ENCODE measurements at regions not wholly inside any gene's neighbourhood (a gene's known extent, or its start where the extent isn't known, plus 50 kb on each side); places are given as distances from the start of the nearest gene placed in this dataset.

DNA sequence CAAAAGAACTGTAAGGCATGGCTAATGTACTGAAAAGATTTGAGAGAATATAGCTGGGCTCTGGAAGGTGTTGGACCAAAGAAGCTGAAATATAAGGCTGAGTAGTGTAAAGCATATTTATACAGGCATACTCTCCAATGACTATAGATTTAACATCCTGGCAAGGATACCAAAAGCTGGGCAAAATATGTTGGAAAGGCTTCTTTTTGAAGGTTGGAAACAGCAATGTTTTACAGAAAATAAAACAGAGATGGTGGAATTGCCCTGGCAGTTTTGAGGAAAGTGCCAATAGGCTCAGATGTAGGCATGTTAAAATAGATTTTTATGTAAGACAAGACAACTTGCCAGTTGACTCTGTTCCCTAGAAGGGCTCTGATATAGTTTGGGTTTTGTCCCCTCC lies 184.1 kb upstream of the SHISA6 start:
- H3K79me2 ChIP-seq (ENCODE audit: control insufficient read depth, insufficient read depth, low read length): no peaks in the 10 kb centered on the region
- H3K9me3 ChIP-seq (replicated peaks; ENCODE audit: control insufficient read depth, insufficient read depth, low read depth, low read length): no peaks in the 10 kb centered on the region
- CTCF ChIA-PET (ENCODE audit: low intra/inter-chr PET ratio): no interaction called here
- H3K9me1 ChIP-seq (ENCODE audit: control insufficient read depth, insufficient read depth, low read length): no peaks in the 10 kb centered on the region
- H3K4me1 ChIP-seq (replicated peaks in 1 of 2; ENCODE audit: control insufficient read depth in 2 of 2, insufficient read depth in 2 of 2, low read length in 2 of 2): no peaks in the 10 kb centered on the region
- FAIRE-seq (no peak), DNase-seq (ENCODE audit: extremely low read depth in 1 of 4, low spot score in 3 of 4) (no peak), ATAC-seq (no peak)
- intact Hi-C loops (cut with micrococcal nuclease): no loop called here
- no peak overlapping the region for H3K27ac ChIP-seq (ENCODE audit: extremely low read depth, low read depth, low read length)
- TF ChIP-seq, protein P1, sequence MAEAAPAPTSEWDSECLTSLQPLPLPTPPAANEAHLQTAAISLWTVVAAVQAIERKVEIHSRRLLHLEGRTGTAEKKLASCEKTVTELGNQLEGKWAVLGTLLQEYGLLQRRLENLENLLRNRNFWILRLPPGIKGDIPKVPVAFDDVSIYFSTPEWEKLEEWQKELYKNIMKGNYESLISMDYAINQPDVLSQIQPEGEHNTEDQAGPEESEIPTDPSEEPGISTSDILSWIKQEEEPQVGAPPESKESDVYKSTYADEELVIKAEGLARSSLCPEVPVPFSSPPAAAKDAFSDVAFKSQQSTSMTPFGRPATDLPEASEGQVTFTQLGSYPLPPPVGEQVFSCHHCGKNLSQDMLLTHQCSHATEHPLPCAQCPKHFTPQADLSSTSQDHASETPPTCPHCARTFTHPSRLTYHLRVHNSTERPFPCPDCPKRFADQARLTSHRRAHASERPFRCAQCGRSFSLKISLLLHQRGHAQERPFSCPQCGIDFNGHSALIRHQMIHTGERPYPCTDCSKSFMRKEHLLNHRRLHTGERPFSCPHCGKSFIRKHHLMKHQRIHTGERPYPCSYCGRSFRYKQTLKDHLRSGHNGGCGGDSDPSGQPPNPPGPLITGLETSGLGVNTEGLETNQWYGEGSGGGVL (CRISPR knock-in tag; IDR thresholded peaks at IDR 0.05): no peak
- TF ChIP-seq, protein P2, sequence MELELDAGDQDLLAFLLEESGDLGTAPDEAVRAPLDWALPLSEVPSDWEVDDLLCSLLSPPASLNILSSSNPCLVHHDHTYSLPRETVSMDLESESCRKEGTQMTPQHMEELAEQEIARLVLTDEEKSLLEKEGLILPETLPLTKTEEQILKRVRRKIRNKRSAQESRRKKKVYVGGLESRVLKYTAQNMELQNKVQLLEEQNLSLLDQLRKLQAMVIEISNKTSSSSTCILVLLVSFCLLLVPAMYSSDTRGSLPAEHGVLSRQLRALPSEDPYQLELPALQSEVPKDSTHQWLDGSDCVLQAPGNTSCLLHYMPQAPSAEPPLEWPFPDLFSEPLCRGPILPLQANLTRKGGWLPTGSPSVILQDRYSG (tag; conservative IDR thresholded peaks at IDR 0.05; ENCODE audit: low read depth): no peak
- TF ChIP-seq TCF3 (CRISPR knock-in tag; IDR thresholded peaks at IDR 0.05): no peak
- TF ChIP-seq ZNF224 (CRISPR knock-in tag; IDR thresholded peaks at IDR 0.05): no peak
- no peak for TF ChIP-seq TAF9B (IDR thresholded peaks at IDR 0.05; ENCODE audit: partially characterized antibody)
- TF ChIP-seq NFE2L1 (tag; IDR thresholded peaks at IDR 0.05; ENCODE audit: borderline replicate concordance, low read depth): no peak
- TF ChIP-seq RBM17 (IDR thresholded peaks at IDR 0.05; ENCODE audit: borderline replicate concordance, low read depth, low read length): no peak
- TF ChIP-seq FOXK2 (conservative IDR thresholded peaks at IDR 0.05 in 1 of 2, IDR thresholded peaks at IDR 0.05 in 1 of 2; ENCODE audit: low read depth in 2 of 2): no peak
- TF ChIP-seq ZNF354B (CRISPR knock-in tag; IDR thresholded peaks at IDR 0.05): no peak
- TF ChIP-seq BMI1 (IDR thresholded peaks at IDR 0.05; ENCODE audit: low read length): no peak
- no peak for TF ChIP-seq PHF20 (IDR thresholded peaks at IDR 0.05; ENCODE audit: partially characterized antibody)
- TF ChIP-seq MTF1 (CRISPR knock-in tag; IDR thresholded peaks at IDR 0.05; ENCODE audit: borderline replicate concordance): no peak
- TF ChIP-seq, protein P3, sequence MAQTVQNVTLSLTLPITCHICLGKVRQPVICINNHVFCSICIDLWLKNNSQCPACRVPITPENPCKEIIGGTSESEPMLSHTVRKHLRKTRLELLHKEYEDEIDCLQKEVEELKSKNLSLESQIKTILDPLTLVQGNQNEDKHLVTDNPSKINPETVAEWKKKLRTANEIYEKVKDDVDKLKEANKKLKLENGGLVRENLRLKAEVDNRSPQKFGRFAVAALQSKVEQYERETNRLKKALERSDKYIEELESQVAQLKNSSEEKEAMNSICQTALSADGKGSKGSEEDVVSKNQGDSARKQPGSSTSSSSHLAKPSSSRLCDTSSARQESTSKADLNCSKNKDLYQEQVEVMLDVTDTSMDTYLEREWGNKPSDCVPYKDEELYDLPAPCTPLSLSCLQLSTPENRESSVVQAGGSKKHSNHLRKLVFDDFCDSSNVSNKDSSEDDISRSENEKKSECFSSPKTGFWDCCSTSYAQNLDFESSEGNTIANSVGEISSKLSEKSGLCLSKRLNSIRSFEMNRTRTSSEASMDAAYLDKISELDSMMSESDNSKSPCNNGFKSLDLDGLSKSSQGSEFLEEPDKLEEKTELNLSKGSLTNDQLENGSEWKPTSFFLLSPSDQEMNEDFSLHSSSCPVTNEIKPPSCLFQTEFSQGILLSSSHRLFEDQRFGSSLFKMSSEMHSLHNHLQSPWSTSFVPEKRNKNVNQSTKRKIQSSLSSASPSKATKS (CRISPR knock-in tag; IDR thresholded peaks at IDR 0.05): no peak
- no peak for TF ChIP-seq CBX1 (IDR thresholded peaks at IDR 0.05; ENCODE audit: low read depth)
- TF ChIP-seq, protein P4, sequence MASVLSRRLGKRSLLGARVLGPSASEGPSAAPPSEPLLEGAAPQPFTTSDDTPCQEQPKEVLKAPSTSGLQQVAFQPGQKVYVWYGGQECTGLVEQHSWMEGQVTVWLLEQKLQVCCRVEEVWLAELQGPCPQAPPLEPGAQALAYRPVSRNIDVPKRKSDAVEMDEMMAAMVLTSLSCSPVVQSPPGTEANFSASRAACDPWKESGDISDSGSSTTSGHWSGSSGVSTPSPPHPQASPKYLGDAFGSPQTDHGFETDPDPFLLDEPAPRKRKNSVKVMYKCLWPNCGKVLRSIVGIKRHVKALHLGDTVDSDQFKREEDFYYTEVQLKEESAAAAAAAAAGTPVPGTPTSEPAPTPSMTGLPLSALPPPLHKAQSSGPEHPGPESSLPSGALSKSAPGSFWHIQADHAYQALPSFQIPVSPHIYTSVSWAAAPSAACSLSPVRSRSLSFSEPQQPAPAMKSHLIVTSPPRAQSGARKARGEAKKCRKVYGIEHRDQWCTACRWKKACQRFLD (CRISPR knock-in tag; IDR thresholded peaks at IDR 0.05): no peak
- no peak for TF ChIP-seq ELF1 (tag; IDR thresholded peaks at IDR 0.05)
- no peak for TF ChIP-seq U2AF1 (optimal IDR thresholded peaks at IDR 0.05; ENCODE audit: low read depth, low read length)
- no peak for TF ChIP-seq POLR3G (IDR thresholded peaks at IDR 0.05; ENCODE audit: extremely low read depth, insufficient read length, insufficient replicate concordance)
- TF ChIP-seq SNRNP70 (optimal IDR thresholded peaks at IDR 0.05; ENCODE audit: low read depth, low read length): no peak
- no peak overlapping the region for H2AFZ ChIP-seq (ENCODE audit: low read depth, low read length)
- in situ Hi-C loops (cut with MboI): no loop called here
- H3K9ac ChIP-seq (ENCODE audit: insufficient read depth in 1 of 2, low read depth in 2 of 2, low read length in 2 of 2): no peak overlapping the region
- no peaks in the 10 kb centered on the region for H4K20me1 ChIP-seq (replicated peaks; ENCODE audit: control insufficient read depth, insufficient read depth, low read length)
- no peak overlapping the region for H3K4me3 ChIP-seq
- H3K27me3 ChIP-seq (ENCODE audit: control insufficient read depth in 2 of 2, insufficient read depth in 2 of 2, low read length in 2 of 2): no peaks in the 10 kb centered on the region
- no peak overlapping the region for H3K4me2 ChIP-seq (ENCODE audit: insufficient read depth, low read length)
- POLR2A ChIA-PET: no interaction called here
- no TSS peak for BruUV-seq (replicated peaks)
- no peaks in the 10 kb centered on the region for H3K36me3 ChIP-seq (ENCODE audit: control insufficient read depth, insufficient read depth, low read length)
